CD4-positive, alpha-beta T cell treated with Interleukin-21 for 1 hour (primary cell): ENCODE measurements at regions not wholly inside any gene's neighbourhood (a gene's known extent, or its start where the extent isn't known, plus 50 kb on each side); places are given as distances from the start of the nearest gene placed in this dataset.

Experiments used
- DNase-seq: peaks from one replicate; pipeline ENCODE4 v3.0.0-alpha.2; 2020

GRCh38 chr3:164230385-164231094 lies 847.8 kb downstream of the SI start:
- no peak for DNase-seq

- DNase-seq = no peak
These were observed 854.2 kb downstream of the SI start for GRCh38 chr3:164224126-164224525.

DNA sequence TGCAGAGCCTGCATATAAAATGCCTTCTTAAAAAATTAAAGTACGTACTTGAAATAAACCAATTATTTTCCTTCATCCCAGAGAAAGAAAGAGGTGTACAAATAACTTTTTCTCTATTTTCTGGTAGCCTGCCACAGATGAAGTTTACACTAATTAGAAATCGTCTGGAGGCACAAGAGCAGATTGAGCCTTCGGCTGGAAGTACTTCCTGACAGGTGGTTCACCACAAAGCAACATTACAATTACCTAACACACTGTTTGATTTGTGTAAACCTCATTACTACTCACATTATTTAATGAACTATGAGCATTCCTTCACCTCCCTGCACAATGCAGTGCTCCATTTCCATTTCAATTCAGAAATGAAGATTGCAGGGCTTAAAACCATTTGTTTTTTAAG lies 856.1 kb downstream of the SI start:
- DNase-seq = no peak

- DNase-seq = no peak
These were observed 857.0 kb downstream of the SI start for GRCh38 chr3:164221297-164221696.

DNA sequence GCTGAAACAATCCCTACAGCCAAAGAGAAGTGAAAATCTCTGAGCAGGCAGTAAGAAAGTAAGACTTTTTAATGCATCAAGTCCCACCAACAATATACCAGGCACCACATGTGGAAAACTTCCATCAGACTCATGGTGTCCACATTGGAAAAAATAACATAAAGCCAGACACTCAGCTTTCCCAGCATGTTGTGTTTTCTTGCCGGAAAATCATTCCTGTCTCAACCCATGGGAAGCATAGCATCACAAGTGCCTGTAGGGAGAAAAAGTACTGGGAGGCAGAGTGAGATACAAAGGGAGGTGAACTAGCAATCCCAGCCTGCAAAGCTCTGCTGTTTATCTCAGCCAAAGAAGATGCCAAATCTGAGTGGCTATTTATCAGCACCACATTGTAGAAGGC lies 868.9 kb downstream of the SI start:
- no peak for DNase-seq

DNA sequence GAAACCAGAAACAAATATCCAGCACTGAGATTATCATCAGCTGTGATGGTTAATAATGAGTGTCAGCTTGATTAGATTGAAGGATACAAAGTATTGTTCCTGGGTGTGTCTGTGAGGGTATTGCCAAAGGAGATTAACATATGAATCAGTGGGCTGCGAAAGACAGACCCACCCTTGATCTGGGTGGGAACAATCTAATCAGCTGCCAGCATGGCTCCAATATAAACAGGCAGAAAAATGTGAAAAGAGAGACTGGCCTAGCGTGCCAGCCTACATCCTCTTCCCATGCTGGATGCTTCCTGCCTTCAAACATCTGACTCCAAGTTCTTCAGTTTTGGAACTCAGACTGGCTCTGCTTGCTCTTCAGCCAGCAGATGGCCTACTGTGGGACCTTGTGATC lies 869.5 kb downstream of the SI start:
- DNase-seq = no peak

DNA sequence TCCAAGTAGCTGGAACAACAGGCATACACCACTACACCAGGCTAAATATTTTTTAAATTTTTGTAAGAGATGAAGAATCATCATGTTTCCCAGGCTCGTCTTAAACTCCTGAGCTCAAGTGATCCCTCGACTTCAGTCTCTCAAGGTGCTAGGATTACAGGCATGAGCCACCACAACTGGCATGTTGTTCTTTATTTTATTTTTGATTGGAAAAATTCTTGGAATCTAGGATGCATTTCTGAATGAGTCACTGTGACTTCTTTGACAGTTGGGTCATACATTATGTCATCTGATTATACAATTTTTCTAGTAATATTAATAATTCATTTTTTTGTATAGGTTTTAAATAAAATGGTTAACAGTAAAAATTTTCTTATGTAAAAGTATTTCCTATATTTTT lies 870.2 kb downstream of the SI start:
- DNase-seq = no peak

- no peak for DNase-seq
These were observed 878.1 kb downstream of the SI start for GRCh38 chr3:164200053-164200823.

- DNase-seq = no peak
These were observed 881.8 kb downstream of the SI start for GRCh38 chr3:164196477-164196876.

DNA sequence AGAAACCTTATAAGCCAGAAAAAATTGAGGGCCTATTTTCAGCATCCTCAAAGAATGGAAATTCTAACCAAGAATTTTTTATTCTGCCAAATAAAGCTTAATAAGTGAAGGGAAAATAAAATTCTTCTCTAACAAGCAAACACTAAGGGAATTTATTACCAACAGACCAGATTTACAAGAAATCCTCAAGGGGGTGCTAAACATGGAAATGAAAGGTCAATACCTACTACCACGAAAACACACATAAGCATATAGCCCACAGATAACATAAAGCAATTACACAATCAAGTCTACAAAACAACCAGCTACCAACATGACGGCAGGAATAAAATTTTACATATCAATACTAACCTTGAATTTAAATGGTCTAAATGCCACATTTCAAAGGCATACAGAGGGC lies 883.5 kb downstream of the SI start:
- DNase-seq = no peak

GRCh38 chr3:164192974-164193373 lies 885.3 kb downstream of the SI start:
- no peak for DNase-seq

DNA sequence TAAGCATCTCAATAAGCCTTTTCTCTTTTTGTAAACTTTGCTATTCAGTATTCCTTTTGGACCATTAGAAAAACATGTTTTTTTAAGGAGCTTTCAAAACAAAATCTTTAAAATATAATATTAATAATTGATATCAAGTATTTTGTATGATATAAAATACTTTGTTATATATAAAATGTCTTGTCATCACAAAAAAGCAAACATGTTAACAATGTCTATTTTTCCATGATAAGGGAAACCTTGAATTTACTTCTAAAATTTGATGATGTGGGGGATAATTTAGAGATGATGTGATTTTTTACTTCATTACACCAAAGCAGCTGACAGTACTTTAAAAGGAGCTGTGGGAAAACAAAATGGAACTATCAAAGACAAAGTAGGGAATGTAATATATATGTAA lies 887.7 kb downstream of the SI start:
- DNase-seq = no peak

DNA sequence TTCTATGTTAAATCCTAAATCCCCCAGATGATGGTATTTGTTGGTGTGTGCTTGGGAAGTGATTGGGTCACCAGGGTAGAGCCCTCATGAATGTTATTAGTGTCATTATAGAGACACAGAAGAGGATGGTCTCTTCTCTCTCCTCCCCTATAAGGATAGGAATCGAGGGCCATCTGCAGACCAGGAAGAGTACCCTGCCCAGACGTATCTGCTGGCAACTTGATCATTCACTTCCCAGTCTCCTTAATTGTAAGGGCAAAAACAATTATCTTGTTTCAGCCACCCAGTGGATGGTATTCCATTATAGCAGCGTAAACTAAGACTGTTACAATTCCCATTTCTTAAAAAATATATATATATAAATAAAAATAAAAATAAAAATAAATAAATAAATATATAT lies 892.2 kb downstream of the SI start:
- no peak for DNase-seq

DNA sequence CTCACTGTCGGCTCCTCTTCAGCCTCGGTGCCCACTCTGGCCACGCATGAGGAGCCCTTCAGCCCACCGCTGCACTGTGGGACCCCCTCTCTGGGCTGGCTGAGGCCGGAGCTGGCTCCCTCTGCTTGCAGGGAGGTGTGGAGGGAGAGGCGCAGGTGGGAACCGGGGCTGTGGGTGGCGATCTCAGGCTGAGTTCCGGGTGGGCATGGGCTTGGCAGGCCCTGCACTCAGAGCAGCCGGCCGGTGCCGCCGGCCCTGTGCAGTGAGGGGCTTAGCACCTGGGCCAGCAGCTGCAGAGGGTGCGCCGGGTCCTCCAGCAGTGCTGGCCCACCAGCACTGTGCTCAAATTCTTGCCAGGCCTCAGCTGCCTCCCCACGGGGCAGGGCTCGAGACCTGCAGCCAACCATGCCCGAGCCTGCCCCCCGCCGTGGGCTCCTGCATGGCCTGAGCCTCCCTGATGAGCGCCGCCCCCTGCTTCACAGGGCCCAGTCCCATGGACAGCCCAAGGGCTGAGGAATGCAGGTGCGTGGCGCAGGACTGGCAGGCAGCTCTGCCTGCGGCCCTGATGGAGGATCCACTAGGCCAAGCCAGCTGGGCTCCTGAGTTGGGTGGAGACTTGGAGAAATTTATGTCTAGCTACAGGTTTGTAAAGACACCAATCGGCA lies 899.1 kb downstream of the SI start:
- no peak for DNase-seq

DNA sequence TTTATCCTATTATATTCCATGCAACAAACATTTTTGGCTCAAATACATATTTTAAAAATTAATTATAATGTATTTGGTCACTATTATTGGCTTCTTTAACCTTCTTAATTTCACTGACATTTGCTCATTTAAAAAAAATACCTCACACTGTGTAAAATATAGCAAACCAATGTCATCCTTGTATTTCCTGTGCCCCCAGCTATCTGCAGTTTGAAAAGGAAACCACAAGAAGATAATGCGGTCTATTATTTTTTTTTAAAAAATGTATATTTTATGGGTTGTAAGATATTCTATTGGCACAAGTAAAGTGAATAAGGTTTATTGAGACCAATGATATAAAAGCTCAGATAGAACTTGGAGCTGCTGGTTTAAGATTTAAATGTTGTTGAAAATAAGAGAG lies 904.2 kb downstream of the SI start:
- DNase-seq = no peak

GRCh38 chr3:164155400-164155799 lies 922.9 kb downstream of the SI start:
- DNase-seq = no peak

DNA sequence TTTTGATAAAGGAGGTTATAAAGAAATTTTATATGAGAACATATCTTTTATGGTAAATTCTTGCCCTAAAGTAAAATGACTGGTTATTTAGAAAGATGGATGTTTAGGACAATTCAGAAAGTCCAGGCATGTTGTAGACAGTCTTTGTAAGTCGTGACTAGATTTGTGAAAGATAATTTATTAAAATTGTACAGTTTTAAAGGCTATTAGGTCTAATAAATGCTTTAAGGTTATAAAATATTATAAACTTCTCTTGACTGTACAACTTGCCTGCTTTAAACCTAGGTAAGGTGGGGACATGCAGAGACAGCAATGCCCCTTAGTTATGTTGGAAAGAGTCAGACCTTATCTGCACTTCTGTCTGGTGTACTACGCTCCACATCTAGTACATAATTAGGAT lies 933.5 kb downstream of the SI start:
- no peak for DNase-seq

DNA sequence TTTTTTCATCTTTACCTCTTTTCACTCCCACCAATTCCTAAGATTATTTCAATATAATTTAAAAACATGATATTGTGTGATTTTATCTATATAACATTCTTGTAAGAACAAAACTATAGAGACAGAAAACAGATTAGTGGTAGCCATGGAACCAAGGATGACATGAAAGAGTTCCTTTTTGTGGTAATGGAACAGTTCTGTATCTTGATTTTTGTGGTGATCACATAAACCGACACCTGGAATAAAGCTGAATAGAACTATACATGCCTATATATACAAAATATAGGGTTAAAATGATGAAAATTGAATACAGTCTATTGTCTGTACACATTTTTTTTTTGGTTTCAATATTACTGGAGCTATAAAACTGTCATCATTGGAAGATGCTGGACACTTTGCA lies 945.4 kb downstream of the SI start:
- no peak for DNase-seq

DNA sequence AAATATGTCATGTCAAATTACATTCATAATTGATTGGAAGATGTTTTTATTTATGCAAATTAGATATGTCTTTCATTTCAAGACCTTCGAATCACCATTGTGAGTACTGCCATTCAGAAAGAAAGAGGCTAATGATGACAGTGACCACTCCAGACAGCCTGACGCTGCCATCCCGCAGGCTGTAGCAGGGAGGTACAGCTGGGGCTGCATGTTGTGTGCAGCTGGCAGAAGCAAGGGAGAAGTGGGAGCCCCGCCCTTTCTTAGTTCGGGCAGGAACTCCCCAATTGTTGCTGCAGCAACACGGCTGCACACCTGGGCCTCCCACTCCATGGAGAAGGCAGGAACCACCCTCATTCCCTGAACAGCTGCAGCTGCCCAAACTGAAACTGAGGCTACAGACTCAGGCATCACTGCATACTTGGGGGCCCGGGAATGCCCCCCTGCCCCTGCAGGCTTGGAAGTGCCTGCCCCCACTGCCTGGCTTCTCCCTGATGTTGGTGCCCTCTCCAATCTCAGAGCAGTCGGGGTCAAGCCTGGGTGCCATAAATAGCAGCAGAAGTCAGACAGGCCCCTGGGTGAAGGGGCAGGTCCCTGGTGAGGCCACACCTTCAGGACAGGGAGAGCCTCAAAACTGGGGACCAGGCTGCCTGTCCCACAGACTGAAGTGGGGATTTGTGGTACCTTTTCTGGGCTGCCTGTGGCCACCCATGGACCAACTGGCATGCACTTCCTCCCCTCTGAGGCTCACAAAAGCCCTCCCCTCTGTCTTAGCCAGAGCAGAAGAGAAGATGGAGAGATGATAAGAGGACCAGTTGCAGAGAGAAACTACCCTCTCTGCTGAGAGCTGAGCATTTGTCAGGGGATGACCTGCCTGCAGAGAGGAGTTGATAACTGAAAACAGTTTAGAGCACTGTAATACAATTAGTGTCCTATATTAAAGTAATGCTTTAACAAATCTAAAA lies 964.6 kb downstream of the SI start:
- no peak for DNase-seq

DNA sequence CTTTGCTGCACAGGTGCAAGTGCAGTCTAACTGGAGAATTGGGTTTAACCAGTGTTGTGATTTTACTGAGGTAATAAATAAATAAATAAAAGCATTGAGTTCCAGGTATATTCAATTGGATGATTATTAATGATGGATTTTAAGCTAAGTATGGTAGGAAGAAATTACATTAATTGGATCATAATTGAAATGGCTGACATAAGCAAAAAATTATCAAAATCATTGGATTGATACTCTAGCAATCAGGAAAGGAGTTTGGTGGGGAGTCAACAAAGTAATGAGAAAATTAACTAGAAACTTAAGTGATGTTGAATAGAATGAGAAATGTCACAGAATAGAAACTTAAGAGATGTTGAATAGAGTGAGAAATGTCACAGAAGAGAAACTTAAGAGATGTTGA lies 981.9 kb downstream of the SI start:
- DNase-seq = no peak

- no peak for DNase-seq
These were observed 982.3 kb downstream of the SI start for GRCh38 chr3:164095949-164096348.

DNA sequence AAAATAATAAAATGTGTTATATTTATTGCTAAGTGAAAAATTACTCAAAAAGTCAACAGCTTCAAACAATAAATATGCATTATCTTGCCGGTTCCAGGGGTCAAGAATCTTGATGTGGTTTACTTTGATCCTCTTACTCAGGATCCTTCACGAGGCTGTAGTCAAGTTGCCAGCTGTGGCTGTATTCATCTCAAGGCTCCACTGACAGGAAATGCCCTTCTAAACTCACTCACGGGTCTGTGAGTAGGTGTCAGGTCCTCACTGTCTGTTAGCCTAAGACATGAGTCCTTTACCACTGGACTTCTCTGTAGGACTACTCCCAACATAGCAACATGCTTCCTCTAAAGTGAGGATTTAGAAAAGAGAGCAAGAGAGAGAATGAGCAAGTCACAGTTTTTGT lies 983.0 kb downstream of the SI start:
- no peak for DNase-seq

- no peak for DNase-seq
These were observed 983.8 kb downstream of the SI start for GRCh38 chr3:164094546-164094945.
